Suprapubic skin (tissue), 3 donors: ENCODE measurements at regions not wholly inside any gene's neighbourhood (a gene's known extent, or its start where the extent isn't known, plus 50 kb on each side); places are given as distances from the start of the nearest gene placed in this dataset.

Source experiments
- EP300 ChIP-seq: sonication (generic); formaldehyde crosslinking; IDR thresholded peaks from one replicate; pipeline ENCODE4 v1.6.1; 2017; ENCODE audit warnings: antibody characterized with exemption
- POLR2A ChIP-seq, 2 donors: fragments of 450-650 bp; IDR thresholded peaks; one replicate each; pipeline ENCODE4 v1.6.1; 2017; ENCODE audit warnings: antibody characterized with exemption in 2 of 2, mild to moderate bottlenecking in 2 of 2, moderate library complexity in 2 of 2
- TF ChIP-seq, protein P1 (sequence below), 2 donors: fragments of 200-600 bp in 1 of 2; fragments of 450-650 bp in 1 of 2; sonication (generic) in 1 of 2; IDR thresholded peaks; one replicate each; pipeline ENCODE4 v1.5.1; 2016 to 2019; ENCODE audit warnings: antibody characterized with exemption in 2 of 2, mild to moderate bottlenecking in 1 of 2, moderate library complexity in 1 of 2

DNA sequence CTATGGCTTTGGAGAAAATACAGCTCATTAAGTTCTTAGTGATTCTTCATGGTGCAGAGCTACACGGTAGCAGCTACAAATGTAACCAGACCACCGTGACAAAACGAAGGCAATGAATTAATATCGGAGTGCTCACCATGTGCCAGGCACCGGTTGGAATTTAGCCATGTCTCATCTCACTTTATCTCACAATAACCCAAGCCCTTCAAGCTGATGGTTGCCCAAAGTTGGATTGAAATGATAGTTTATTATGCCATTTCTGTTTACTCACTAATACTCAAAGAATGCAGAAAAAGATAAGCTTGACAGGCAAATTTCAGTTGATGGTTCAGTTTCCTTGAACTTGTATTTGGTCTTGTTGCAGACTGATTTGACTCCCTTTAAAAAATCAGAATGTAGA lies 312.6 kb downstream of the SKIDA1 start:
- TF ChIP-seq, protein P1, sequence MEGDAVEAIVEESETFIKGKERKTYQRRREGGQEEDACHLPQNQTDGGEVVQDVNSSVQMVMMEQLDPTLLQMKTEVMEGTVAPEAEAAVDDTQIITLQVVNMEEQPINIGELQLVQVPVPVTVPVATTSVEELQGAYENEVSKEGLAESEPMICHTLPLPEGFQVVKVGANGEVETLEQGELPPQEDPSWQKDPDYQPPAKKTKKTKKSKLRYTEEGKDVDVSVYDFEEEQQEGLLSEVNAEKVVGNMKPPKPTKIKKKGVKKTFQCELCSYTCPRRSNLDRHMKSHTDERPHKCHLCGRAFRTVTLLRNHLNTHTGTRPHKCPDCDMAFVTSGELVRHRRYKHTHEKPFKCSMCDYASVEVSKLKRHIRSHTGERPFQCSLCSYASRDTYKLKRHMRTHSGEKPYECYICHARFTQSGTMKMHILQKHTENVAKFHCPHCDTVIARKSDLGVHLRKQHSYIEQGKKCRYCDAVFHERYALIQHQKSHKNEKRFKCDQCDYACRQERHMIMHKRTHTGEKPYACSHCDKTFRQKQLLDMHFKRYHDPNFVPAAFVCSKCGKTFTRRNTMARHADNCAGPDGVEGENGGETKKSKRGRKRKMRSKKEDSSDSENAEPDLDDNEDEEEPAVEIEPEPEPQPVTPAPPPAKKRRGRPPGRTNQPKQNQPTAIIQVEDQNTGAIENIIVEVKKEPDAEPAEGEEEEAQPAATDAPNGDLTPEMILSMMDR (IDR thresholded peaks at IDR 0.05): no peak
- no peak for TF ChIP-seq EP300
- no peak for TF ChIP-seq POLR2A (IDR thresholded peaks at IDR 0.05)
